BLaER1 treated with 17β-estradiol and CSF1 and Interleukin-3, amounts not matched to agents 10 nM and 100 nM (cell line): ENCODE measurements at regions not wholly inside any gene's neighbourhood (a gene's known extent, or its start where the extent isn't known, plus 50 kb on each side); places are given as distances from the start of the nearest gene placed in this dataset.

ENCODE experiments used
- H3K27ac ChIP-seq, 11 experiments: shearing (Covaris generic); formaldehyde crosslinking; 2 replicates each; pipeline ENCODE4 v1.8.1; 2022
- H3K27me3 ChIP-seq, 11 experiments: shearing (Covaris generic); formaldehyde crosslinking; 2 replicates each; pipeline ENCODE4 v1.8.1; 2022
- H3K36me3 ChIP-seq, 11 experiments: shearing (Covaris generic); formaldehyde crosslinking; 2 replicates each; pipeline ENCODE4 v1.8.1; 2022
- H3K4me1 ChIP-seq, 10 experiments: shearing (Covaris generic); formaldehyde crosslinking; 2 replicates each; pipeline ENCODE4 v1.8.1; 2022
- H3K4me2 ChIP-seq, 11 experiments: shearing (Covaris generic); formaldehyde crosslinking; 2 replicates each; pipeline ENCODE4 v1.8.1; 2022
- H3K4me3 ChIP-seq, 10 experiments: shearing (Covaris generic); formaldehyde crosslinking; 2 replicates each; pipeline ENCODE4 v1.8.1; 2022
- H3K9ac ChIP-seq, 11 experiments: shearing (Covaris generic); formaldehyde crosslinking; 2 replicates each; pipeline ENCODE4 v1.8.1; 2022
- H3K9me3 ChIP-seq, 11 experiments: shearing (Covaris generic); formaldehyde crosslinking; replicated peaks in 1 of 11; 2 replicates each; pipeline ENCODE4 v1.8.1; 2022
- H4K20me1 ChIP-seq, 11 experiments: shearing (Covaris generic); formaldehyde crosslinking; 2 replicates each; pipeline ENCODE4 v1.8.1; 2022
- Cebpa-rat ChIP-seq, 11 experiments: shearing (Covaris generic); IDR thresholded peaks; 2 replicates each; pipeline ENCODE4 v1.8.1; 2022

- Histone ChIP-seq H3K27me3 (no peaks in the 10 kb centered on the region), H3K9ac (no peak overlapping the region), H3K4me1 (peaks cover 0 to 18% (median 5%) of the 10 kb centered on the region in 10 experiments; a peak in 9 of 20 replicates), H4K20me1 (no peaks in the 10 kb centered on the region), H3K36me3 (no peaks in the 10 kb centered on the region), H3K4me2 (peak overlapping the region in 5 of 11 experiments; percentile 11 to 56 (median 21); a peak in 7 of 22 replicates), H3K9me3 (peaks cover 34 to 47% (median 44%) of the 10 kb centered on the region in 11 experiments), H3K27ac (no peak overlapping the region), H3K4me3 (no peak overlapping the region)
- no peak for TF ChIP-seq Cebpa-rat (IDR thresholded peaks at IDR 0.05)
Measured at GRCh38 chr3:120544361-120544760, 51.8 kb upstream of the NDUFB4 start.

- Histone ChIP-seq H3K4me3 (no peak overlapping the region), H4K20me1 (no peaks in the 10 kb centered on the region), H3K4me2 (no peak overlapping the region), H3K27ac (no peak overlapping the region), H3K9me3 (peaks cover 28 to 63% (median 50%) of the 10 kb centered on the region in 11 experiments), H3K36me3 (no peaks in the 10 kb centered on the region), H3K9ac (no peak overlapping the region), H3K27me3 (no peaks in the 10 kb centered on the region), H3K4me1 (no peaks in the 10 kb centered on the region)
- no peak for TF ChIP-seq Cebpa-rat (IDR thresholded peaks at IDR 0.05)
Measured at GRCh38 chr3:120536642-120537041, 59.5 kb upstream of the NDUFB4 start.

GRCh38 chr3:120532969-120533368 is 63.2 kb upstream of the NDUFB4 start:
- Histone ChIP-seq H3K36me3 (no peaks in the 10 kb centered on the region), H3K4me3 (no peak overlapping the region), H3K9me3 (peaks cover 11 to 40% (median 26%) of the 10 kb centered on the region in 11 experiments; a peak in 20 of 22 replicates), H3K27ac (no peak overlapping the region), H3K27me3 (no peaks in the 10 kb centered on the region), H3K9ac (no peak overlapping the region), H3K4me1 (no peaks in the 10 kb centered on the region), H4K20me1 (no peaks in the 10 kb centered on the region), H3K4me2 (no peak overlapping the region)
- TF ChIP-seq Cebpa-rat (IDR thresholded peaks at IDR 0.05) = no peak

GRCh38 chr3:120528163-120528562 is 68.0 kb upstream of the NDUFB4 start:
- H3K4me1 ChIP-seq = peaks cover 0 to 10% (median 6%) of the 10 kb centered on the region in 10 experiments; a peak in 9 of 20 replicates
- H3K4me3 ChIP-seq = no peak overlapping the region
- no peaks in the 10 kb centered on the region for H4K20me1 ChIP-seq
- H3K27ac ChIP-seq = no peak overlapping the region
- TF ChIP-seq Cebpa-rat (IDR thresholded peaks at IDR 0.05) = no peak
- no peaks in the 10 kb centered on the region for H3K27me3 ChIP-seq
- H3K4me2 ChIP-seq = no peak overlapping the region
- no peaks in the 10 kb centered on the region for H3K36me3 ChIP-seq
- H3K9me3 ChIP-seq = peaks cover 0 to 18% (median 7%) of the 10 kb centered on the region in 11 experiments; a peak in 20 of 22 replicates
- H3K9ac ChIP-seq = no peak overlapping the region

- Histone ChIP-seq H3K4me2 (peak overlapping the region in 6 of 11 experiments; percentile 1 to 30 (median 14); a peak in 5 of 22 replicates), H3K4me1 (peaks cover 0 to 10% (median 6%) of the 10 kb centered on the region in 10 experiments; a peak in 9 of 20 replicates), H3K4me3 (no peak overlapping the region), H3K27me3 (no peaks in the 10 kb centered on the region), H4K20me1 (no peaks in the 10 kb centered on the region), H3K27ac (no peak overlapping the region), H3K9me3 (no peaks in the 10 kb centered on the region; a peak in 1 of 22 replicates), H3K9ac (no peak overlapping the region), H3K36me3 (no peaks in the 10 kb centered on the region)
- no peak for TF ChIP-seq Cebpa-rat (IDR thresholded peaks at IDR 0.05)
Measured at GRCh38 chr3:120526011-120526870, 69.9 kb upstream of the NDUFB4 start.

GRCh38 chr3:120524171-120524923 is 71.8 kb upstream of the NDUFB4 start:
- H4K20me1 ChIP-seq = no peaks in the 10 kb centered on the region
- H3K4me1 ChIP-seq = peaks cover 0 to 10% (median 6%) of the 10 kb centered on the region in 10 experiments; a peak in 9 of 20 replicates
- H3K9me3 ChIP-seq = no peaks in the 10 kb centered on the region
- H3K36me3 ChIP-seq = no peaks in the 10 kb centered on the region
- no peak for TF ChIP-seq Cebpa-rat (IDR thresholded peaks at IDR 0.05)
- no peak overlapping the region for H3K9ac ChIP-seq
- no peak overlapping the region for H3K27ac ChIP-seq
- no peak overlapping the region for H3K4me3 ChIP-seq
- H3K4me2 ChIP-seq = no peak overlapping the region
- H3K27me3 ChIP-seq = no peaks in the 10 kb centered on the region

- H3K4me1 ChIP-seq = no peaks in the 10 kb centered on the region
- no peaks in the 10 kb centered on the region for H3K27me3 ChIP-seq
- no peak overlapping the region for H3K4me2 ChIP-seq
- H3K9ac ChIP-seq = no peak overlapping the region
- no peaks in the 10 kb centered on the region for H4K20me1 ChIP-seq
- no peaks in the 10 kb centered on the region for H3K36me3 ChIP-seq
- peaks cover 0 to 4% (median 3%) of the 10 kb centered on the region in 11 experiments; a peak in 11 of 22 replicates for H3K9me3 ChIP-seq
- H3K27ac ChIP-seq = no peak overlapping the region
- H3K4me3 ChIP-seq = no peak overlapping the region
- TF ChIP-seq Cebpa-rat (IDR thresholded peaks at IDR 0.05) = no peak
Measured at GRCh38 chr3:120516136-120516535, 65.3 kb upstream of the FSTL1 start.

GRCh38 chr3:120512655-120513054 is 61.9 kb upstream of the FSTL1 start:
- no peaks in the 10 kb centered on the region for H3K27me3 ChIP-seq
- TF ChIP-seq Cebpa-rat (IDR thresholded peaks at IDR 0.05) = no peak
- no peak overlapping the region for H3K27ac ChIP-seq
- no peaks in the 10 kb centered on the region for H4K20me1 ChIP-seq
- no peak overlapping the region for H3K4me3 ChIP-seq
- H3K9me3 ChIP-seq = peaks cover 23 to 36% (median 30%) of the 10 kb centered on the region in 11 experiments
- H3K9ac ChIP-seq = no peak overlapping the region
- H3K36me3 ChIP-seq = no peaks in the 10 kb centered on the region
- H3K4me1 ChIP-seq = no peaks in the 10 kb centered on the region
- H3K4me2 ChIP-seq = no peak overlapping the region
